ENCODE measurements at regions not wholly inside any gene's neighbourhood (a gene's known extent, or its start where the extent isn't known, plus 50 kb on each side); places are given as distances from the start of the nearest gene placed in this dataset.

DNA sequence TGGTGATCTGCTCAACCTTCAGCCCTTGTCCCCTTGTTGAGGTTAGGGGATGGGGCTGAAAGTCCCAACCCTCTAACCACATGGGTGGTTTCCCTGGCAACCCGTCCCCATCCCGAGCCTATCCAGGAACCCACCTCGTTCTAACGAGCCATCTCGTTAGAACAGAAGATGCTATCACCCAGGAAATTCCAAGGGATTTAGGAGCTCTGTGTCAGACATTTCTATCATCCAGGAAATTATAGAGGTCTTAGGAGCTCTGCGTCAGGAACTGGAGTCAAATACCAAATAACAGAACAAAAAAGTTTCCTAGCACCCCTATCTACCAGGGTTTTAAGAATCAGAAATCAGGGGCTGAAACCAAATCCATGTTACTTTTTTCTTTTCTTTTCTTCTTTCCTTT lies 90.3 kb upstream of the LCLAT1 start:
- in situ Hi-C loops (cut with HindIII; ENCODE audit: low sequenced_read_pairs), result no loop called here

DNA sequence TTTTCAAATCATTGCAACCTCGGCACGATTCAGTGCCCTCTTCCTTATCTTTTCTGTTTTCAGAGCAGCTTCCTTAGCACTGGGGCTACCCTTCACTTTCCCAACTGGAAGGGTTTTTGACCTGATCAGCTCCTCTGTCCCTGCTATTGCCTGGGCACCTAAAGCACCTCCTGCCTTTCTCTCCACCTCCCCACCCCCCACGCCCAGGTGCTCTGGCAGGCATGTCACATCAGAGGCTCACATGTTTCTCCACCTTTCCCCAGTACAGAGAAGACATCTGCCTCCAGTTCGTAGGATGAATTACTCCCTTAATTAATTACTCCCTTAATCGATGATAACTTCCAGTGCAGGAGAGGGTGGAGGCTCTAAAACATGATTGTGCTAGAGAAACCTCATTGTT lies 88.7 kb upstream of the LCLAT1 start:
- in situ Hi-C loops (cut with HindIII; ENCODE audit: low sequenced_read_pairs), result no loop called here
- TF ChIP-seq, protein P1, sequence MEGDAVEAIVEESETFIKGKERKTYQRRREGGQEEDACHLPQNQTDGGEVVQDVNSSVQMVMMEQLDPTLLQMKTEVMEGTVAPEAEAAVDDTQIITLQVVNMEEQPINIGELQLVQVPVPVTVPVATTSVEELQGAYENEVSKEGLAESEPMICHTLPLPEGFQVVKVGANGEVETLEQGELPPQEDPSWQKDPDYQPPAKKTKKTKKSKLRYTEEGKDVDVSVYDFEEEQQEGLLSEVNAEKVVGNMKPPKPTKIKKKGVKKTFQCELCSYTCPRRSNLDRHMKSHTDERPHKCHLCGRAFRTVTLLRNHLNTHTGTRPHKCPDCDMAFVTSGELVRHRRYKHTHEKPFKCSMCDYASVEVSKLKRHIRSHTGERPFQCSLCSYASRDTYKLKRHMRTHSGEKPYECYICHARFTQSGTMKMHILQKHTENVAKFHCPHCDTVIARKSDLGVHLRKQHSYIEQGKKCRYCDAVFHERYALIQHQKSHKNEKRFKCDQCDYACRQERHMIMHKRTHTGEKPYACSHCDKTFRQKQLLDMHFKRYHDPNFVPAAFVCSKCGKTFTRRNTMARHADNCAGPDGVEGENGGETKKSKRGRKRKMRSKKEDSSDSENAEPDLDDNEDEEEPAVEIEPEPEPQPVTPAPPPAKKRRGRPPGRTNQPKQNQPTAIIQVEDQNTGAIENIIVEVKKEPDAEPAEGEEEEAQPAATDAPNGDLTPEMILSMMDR (IDR thresholded peaks at IDR 0.05; ENCODE audit: low read depth, low read length, missing control alignments), result no peak
- no peak overlapping the region for H3K4me3 ChIP-seq (ENCODE audit: low read depth, low read length)
- DNase-seq (ENCODE audit: low read depth), result no peak

More for the DNA sequence above, 90.3 kb upstream of the LCLAT1 start:
- H3K4me3 ChIP-seq (ENCODE audit: low read depth, low read length), result no peak overlapping the region
- no peak for DNase-seq (ENCODE audit: low read depth)
- TF ChIP-seq, protein P1 (IDR thresholded peaks at IDR 0.05; ENCODE audit: low read depth, low read length, missing control alignments), result no peak

DNA sequence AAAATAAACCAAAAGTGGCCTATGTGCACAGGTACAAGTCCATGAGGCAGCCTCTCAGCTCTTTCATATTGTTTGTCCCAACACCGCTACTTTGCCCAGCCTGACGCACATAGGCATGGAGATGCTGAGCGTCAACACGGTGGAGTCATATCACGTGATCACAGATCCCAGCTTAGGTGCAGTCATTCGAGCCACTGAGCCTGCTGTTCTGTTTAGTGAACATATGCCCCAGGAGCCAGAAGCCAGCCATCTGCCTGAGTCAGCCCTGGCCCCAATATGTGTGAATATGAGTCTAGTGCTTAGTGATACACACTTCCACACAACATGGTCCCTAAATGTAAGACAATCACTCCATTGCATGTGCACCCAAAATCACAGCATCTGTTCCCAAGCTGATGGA lies 88.2 kb upstream of the LCLAT1 start:
- TF ChIP-seq, protein P1 (IDR thresholded peaks at IDR 0.05; ENCODE audit: low read depth, low read length, missing control alignments), result no peak
- H3K4me3 ChIP-seq (ENCODE audit: low read depth, low read length), result no peak overlapping the region
- in situ Hi-C loops (cut with HindIII; ENCODE audit: low sequenced_read_pairs), result no loop called here
- DNase-seq (ENCODE audit: low read depth), result no peak

DNA sequence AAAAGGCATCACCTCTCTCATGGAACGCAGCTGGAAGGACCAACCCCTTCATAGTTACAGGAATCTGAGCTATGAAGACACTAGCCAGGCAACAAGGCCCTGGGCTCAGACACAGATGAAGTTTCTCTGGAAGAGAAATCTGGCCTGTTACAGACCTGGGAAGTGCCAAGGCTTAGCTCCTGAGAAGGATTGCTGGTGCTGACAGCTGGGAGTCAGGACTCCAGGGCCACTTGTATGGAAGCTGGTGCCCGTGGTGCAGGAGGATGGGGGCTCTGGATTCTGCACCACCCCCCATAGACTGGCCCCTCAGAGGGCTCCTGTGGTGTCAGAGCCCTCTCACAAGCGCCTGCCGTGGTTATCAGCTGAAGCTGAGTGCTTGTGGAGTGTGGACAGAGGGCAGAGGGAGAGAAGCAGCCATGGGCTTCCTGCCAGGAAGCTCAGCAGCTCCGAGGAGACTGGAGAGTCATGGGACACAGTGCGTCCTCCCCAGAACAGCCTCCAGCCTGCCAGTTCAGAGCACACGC lies 87.3 kb upstream of the LCLAT1 start:
- TF ChIP-seq, protein P1 (IDR thresholded peaks at IDR 0.05; ENCODE audit: low read depth, low read length, missing control alignments), result no peak
- DNase-seq (ENCODE audit: low read depth), result no peak
- in situ Hi-C loops (cut with HindIII; ENCODE audit: low sequenced_read_pairs), result no loop called here
- no peak overlapping the region for H3K4me3 ChIP-seq (ENCODE audit: low read depth, low read length)

DNA sequence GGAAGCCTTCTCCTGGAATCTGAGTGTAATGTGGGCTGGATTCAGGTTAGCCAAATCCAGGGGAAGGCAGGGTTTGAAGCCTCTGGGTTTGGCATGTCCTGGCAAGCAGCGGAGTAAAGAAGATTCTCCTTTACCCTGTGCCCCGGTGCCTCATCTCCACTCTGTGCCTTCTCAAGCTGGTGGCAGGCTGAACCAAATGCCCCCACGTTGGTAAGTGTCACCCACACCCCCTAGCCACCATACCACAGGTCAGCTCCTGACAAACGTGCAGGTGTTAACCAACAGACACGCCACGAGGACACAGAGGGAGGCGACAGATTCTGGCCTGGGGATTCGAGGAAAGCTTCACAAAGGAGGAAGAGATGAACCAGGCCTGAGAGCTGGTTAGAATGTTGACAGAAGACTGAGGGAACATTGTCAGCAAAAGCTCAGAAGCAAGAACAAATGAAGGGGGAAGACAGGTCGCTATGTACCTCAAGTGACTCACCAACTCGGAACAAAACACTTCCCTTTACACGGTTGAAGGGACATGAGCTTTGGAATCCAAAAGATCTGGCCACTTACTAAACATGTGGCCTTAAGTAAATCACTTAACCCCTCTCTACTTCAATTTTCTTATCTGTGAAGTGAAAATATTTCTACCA lies 85.2 kb upstream of the LCLAT1 start:
- in situ Hi-C loops (cut with HindIII; ENCODE audit: low sequenced_read_pairs), result no loop called here
- DNase-seq (ENCODE audit: low read depth), result no peak

DNA sequence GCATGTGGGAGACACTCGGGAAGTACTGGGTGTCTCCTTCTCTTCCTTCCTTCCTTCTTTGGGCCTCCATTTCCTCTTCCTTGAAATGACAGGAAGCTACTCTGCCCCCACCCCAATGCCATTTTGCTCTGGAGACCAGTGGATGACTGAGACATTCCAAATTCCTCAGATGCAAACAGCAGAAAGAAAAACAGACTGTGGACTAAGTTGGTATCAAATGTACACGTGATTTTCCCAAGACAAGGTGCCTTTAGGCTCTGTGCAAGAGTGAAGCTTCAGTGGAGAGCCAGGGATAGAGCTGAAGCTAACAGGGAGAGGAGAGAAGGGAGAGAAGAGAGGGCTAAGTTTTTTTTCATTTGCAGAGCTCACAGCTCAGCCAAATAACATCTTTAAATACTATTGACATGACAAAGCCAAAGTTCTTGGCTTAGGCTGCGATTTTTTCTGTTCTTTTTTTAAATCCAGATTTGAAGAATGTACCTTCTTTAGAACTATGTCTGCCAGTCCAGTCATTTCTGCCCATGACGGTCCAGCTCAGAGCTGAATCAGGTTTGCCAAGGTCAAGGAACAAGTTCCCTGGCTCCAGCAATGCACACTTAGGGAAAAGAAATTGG lies 84.5 kb upstream of the LCLAT1 start:
- TF ChIP-seq, protein P1 (IDR thresholded peaks at IDR 0.05; ENCODE audit: low read depth, low read length, missing control alignments), result no peak
- in situ Hi-C loops (cut with HindIII; ENCODE audit: low sequenced_read_pairs), result no loop called here
- no peak for DNase-seq (ENCODE audit: low read depth)
- H3K4me3 ChIP-seq (ENCODE audit: low read depth, low read length), result no peak overlapping the region

More for the DNA sequence above, 85.2 kb upstream of the LCLAT1 start:
- TF ChIP-seq, protein P1 (IDR thresholded peaks at IDR 0.05; ENCODE audit: low read depth, low read length, missing control alignments), result no peak
- no peak overlapping the region for H3K4me3 ChIP-seq (ENCODE audit: low read depth, low read length)

All from astrocyte of the cerebellum (primary cell).